Endothelial cell (in vitro differentiated cells): ENCODE measurements at regions not wholly inside any gene's neighbourhood (a gene's known extent, or its start where the extent isn't known, plus 50 kb on each side); places are given as distances from the start of the nearest gene placed in this dataset.
A peak's percentile ranks its signal among the peaks of the same experiment; 100 is the strongest.

Source experiments
- DNase-seq: peaks from one replicate; pipeline ENCODE4 v3.0.0; 2021; ENCODE audit warnings: low spot score
- H3K27ac Mint-ChIP-seq: one replicate; pipeline ENCODE4 v1.8.0; 2021; ENCODE audit warnings: mixed read lengths, inconsistent platforms; ENCODE audit not compliant: unreplicated experiment
- H3K27me3 Mint-ChIP-seq: one replicate; pipeline ENCODE4 v1.8.0; 2021; ENCODE audit warnings: mild to moderate bottlenecking, moderate library complexity, mixed read lengths, inconsistent platforms; ENCODE audit not compliant: unreplicated experiment
- H3K36me3 Mint-ChIP-seq: one replicate; pipeline ENCODE4 v1.8.0; 2021; ENCODE audit warnings: mild to moderate bottlenecking, low read depth, mixed read lengths, inconsistent platforms; ENCODE audit not compliant: unreplicated experiment
- H3K4me1 Mint-ChIP-seq: one replicate; pipeline ENCODE4 v1.8.0; 2021; ENCODE audit warnings: mild to moderate bottlenecking, mixed read lengths, inconsistent platforms; ENCODE audit not compliant: unreplicated experiment
- H3K4me3 Mint-ChIP-seq: one replicate; pipeline ENCODE4 v1.8.0; 2021; ENCODE audit warnings: mild to moderate bottlenecking, mixed read lengths, inconsistent platforms; ENCODE audit not compliant: unreplicated experiment
- H3K9me3 Mint-ChIP-seq: one replicate; pipeline ENCODE4 v1.8.0; 2021; ENCODE audit warnings: mixed read lengths, inconsistent platforms; ENCODE audit not compliant: unreplicated experiment
- CTCF ChIP-seq: fragments of 200-600 bp; sonication (generic); IDR thresholded peaks from one replicate; pipeline ENCODE4 v1.5.0; 2021; ENCODE audit warnings: antibody characterized with exemption; ENCODE audit not compliant: unreplicated experiment

GRCh38 chr17:6241381-6241780 lies 171.2 kb downstream of the WSCD1 start:
- no peak for DNase-seq
- no peak for TF ChIP-seq CTCF
- Mint-ChIP-seq H3K27me3 (peaks cover 4% of the 10 kb centered on the region), H3K4me1 (peaks cover 22% of the 10 kb centered on the region), H3K4me3 (no peak overlapping the region), H3K36me3 (no peaks in the 10 kb centered on the region), H3K9me3 (no peaks in the 10 kb centered on the region), H3K27ac (no peak overlapping the region)

- peaks cover 4% of the 10 kb centered on the region for H3K27me3 Mint-ChIP-seq
These were observed 170.4 kb downstream of the WSCD1 start for GRCh38 chr17:6240601-6241000.

GRCh38 chr17:6240001-6240400 lies 169.8 kb downstream of the WSCD1 start:
- DNase-seq, result no peak
- no peak for TF ChIP-seq CTCF
- peak overlapping the region; percentile 57 for H3K27ac Mint-ChIP-seq

More at GRCh38 chr17:6240601-6241000, 170.4 kb downstream of the WSCD1 start:
- H3K4me1 Mint-ChIP-seq, result peaks cover 22% of the 10 kb centered on the region
- no peaks in the 10 kb centered on the region for H3K36me3 Mint-ChIP-seq
- H3K27ac Mint-ChIP-seq, result peak overlapping the region; percentile 27
- no peak overlapping the region for H3K4me3 Mint-ChIP-seq
- no peak for DNase-seq
- no peaks in the 10 kb centered on the region for H3K9me3 Mint-ChIP-seq
- TF ChIP-seq CTCF, result no peak

GRCh38 chr17:6239241-6239798 lies 169.1 kb downstream of the WSCD1 start:
- H3K27me3 Mint-ChIP-seq, result peaks cover 4% of the 10 kb centered on the region
- H3K4me1 Mint-ChIP-seq, result peaks cover 22% of the 10 kb centered on the region
- DNase-seq, result no peak
- no peak overlapping the region for H3K4me3 Mint-ChIP-seq
- H3K9me3 Mint-ChIP-seq, result no peaks in the 10 kb centered on the region
- H3K36me3 Mint-ChIP-seq, result no peaks in the 10 kb centered on the region
- TF ChIP-seq CTCF, result no peak
- no peak overlapping the region for H3K27ac Mint-ChIP-seq

More at GRCh38 chr17:6240001-6240400, 169.8 kb downstream of the WSCD1 start:
- peaks cover 22% of the 10 kb centered on the region for H3K4me1 Mint-ChIP-seq
- H3K9me3 Mint-ChIP-seq, result no peaks in the 10 kb centered on the region
- no peaks in the 10 kb centered on the region for H3K36me3 Mint-ChIP-seq
- no peak overlapping the region for H3K4me3 Mint-ChIP-seq
- H3K27me3 Mint-ChIP-seq, result peaks cover 4% of the 10 kb centered on the region

GRCh38 chr17:6233856-6234255 lies 163.7 kb downstream of the WSCD1 start:
- H3K9me3 Mint-ChIP-seq, result no peaks in the 10 kb centered on the region
- TF ChIP-seq CTCF, result no peak
- no peak for DNase-seq
- H3K27ac Mint-ChIP-seq, result no peak overlapping the region
- H3K4me1 Mint-ChIP-seq, result peaks cover 5% of the 10 kb centered on the region
- H3K4me3 Mint-ChIP-seq, result no peak overlapping the region
- H3K36me3 Mint-ChIP-seq, result no peaks in the 10 kb centered on the region
- H3K27me3 Mint-ChIP-seq, result peaks cover 1% of the 10 kb centered on the region
